Fibroblast of gingiva (primary cell): ENCODE measurements at regions not wholly inside any gene's neighbourhood (a gene's known extent, or its start where the extent isn't known, plus 50 kb on each side); places are given as distances from the start of the nearest gene placed in this dataset.
A peak's percentile ranks its signal among the peaks of the same experiment; 100 is the strongest.

Experiments used
- DNase-seq: peaks from one replicate; pipeline ENCODE4 v3.0.0-alpha.2; 2011; ENCODE audit warnings: low read depth

- DNase-seq = no peak
These were observed 1144.1 kb downstream of the LRFN5 start for GRCh38 chr14:42750771-42751170.

- DNase-seq = no peak
These were observed 1135.4 kb downstream of the LRFN5 start for GRCh38 chr14:42742084-42742483.

GRCh38 chr14:42736408-42736807 lies 1129.7 kb downstream of the LRFN5 start:
- no peak for DNase-seq

- DNase-seq = no peak
These were observed 1127.4 kb downstream of the LRFN5 start for GRCh38 chr14:42734041-42734440.

GRCh38 chr14:42732005-42732404 lies 1125.3 kb downstream of the LRFN5 start:
- no peak for DNase-seq

- no peak for DNase-seq
These were observed 1124.8 kb downstream of the LRFN5 start for GRCh38 chr14:42731480-42731879.

GRCh38 chr14:42729681-42730080 lies 1123.0 kb downstream of the LRFN5 start:
- DNase-seq = no peak

- DNase-seq = no peak
These were observed 1112.7 kb downstream of the LRFN5 start for GRCh38 chr14:42719391-42719790.

- peak; percentile 11 for DNase-seq
These were observed 1108.6 kb downstream of the LRFN5 start for GRCh38 chr14:42715316-42715715.

GRCh38 chr14:42710071-42710470 lies 1103.4 kb downstream of the LRFN5 start:
- no peak for DNase-seq

GRCh38 chr14:42703501-42703900 lies 1096.8 kb downstream of the LRFN5 start:
- no peak for DNase-seq

- DNase-seq = no peak
These were observed 1080.7 kb downstream of the LRFN5 start for GRCh38 chr14:42687421-42687820.

GRCh38 chr14:42683707-42684106 lies 1077.0 kb downstream of the LRFN5 start:
- DNase-seq = peak; percentile 31

GRCh38 chr14:42676636-42677035 lies 1070.0 kb downstream of the LRFN5 start:
- no peak for DNase-seq

GRCh38 chr14:42673963-42674362 lies 1067.3 kb downstream of the LRFN5 start:
- no peak for DNase-seq

GRCh38 chr14:42671636-42672035 lies 1065.0 kb downstream of the LRFN5 start:
- no peak for DNase-seq

- DNase-seq = no peak
These were observed 1058.4 kb downstream of the LRFN5 start for GRCh38 chr14:42665083-42665482.

GRCh38 chr14:42664190-42664589 lies 1057.5 kb downstream of the LRFN5 start:
- DNase-seq = no peak

GRCh38 chr14:42654707-42655106 lies 1048.0 kb downstream of the LRFN5 start:
- no peak for DNase-seq

- no peak for DNase-seq
These were observed 1036.1 kb downstream of the LRFN5 start for GRCh38 chr14:42642787-42643186.

- no peak for DNase-seq
These were observed 1026.9 kb downstream of the LRFN5 start for GRCh38 chr14:42633504-42634095.

GRCh38 chr14:42629553-42629952 lies 1022.9 kb downstream of the LRFN5 start:
- DNase-seq = no peak

- DNase-seq = no peak
These were observed 1021.9 kb downstream of the LRFN5 start for GRCh38 chr14:42628602-42629001.

- DNase-seq = no peak
These were observed 1020.3 kb downstream of the LRFN5 start for GRCh38 chr14:42626986-42627385.
